ENCODE measurements at regions not wholly inside any gene's neighbourhood (a gene's known extent, or its start where the extent isn't known, plus 50 kb on each side); places are given as distances from the start of the nearest gene placed in this dataset.
"Not testable (repeated sequence)": the region's sequence is repeated elsewhere in the genome, so short reads cannot be mapped to it uniquely, and the experiment has no call there.

DNA sequence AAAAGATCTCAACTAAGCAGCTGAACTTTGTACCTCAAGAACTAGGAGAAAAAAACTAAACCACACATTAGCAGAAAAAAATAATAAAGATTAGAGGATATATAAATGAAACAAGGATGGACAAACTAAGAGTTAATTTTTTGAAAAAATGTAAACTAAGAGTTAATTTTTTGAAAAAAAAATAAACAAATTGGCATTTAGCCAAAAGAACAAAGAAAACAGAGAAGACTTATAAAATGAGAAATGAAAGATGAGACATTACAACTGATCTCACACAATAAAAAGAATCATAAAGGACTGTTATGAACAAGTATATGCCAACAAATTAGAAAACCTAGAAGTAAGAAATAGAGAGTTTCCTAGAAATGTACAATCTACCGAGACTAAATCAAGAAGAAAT, 859.2 kb upstream of the GYPC start:
- no peak for DNase-seq
- H3K9me3 ChIP-seq, result peaks cover 0 to 56% (median 4%) of the 10 kb centered on the region in 11 donors
- H3K4me1 ChIP-seq, result no peaks in the 10 kb centered on the region
- intact Hi-C loops (cut with DNase I), result no loop called here
- 88 to 91% methylated on average over 1 of the region's 1 CpG for WGBS, 2 donors
- no peaks in the 10 kb centered on the region for H3K27me3 ChIP-seq
- no peak overlapping the region for H3K4me3 ChIP-seq
- H3K36me3 ChIP-seq, result no peaks in the 10 kb centered on the region
- no peak for ATAC-seq
- no peak overlapping the region for H3K27ac ChIP-seq
- TF ChIP-seq CTCF (IDR thresholded peaks at IDR 0.05), result no peak

- ATAC-seq, result no peak
These were observed 858.8 kb upstream of the GYPC start for GRCh38 chr2:125797192-125797591.

DNA sequence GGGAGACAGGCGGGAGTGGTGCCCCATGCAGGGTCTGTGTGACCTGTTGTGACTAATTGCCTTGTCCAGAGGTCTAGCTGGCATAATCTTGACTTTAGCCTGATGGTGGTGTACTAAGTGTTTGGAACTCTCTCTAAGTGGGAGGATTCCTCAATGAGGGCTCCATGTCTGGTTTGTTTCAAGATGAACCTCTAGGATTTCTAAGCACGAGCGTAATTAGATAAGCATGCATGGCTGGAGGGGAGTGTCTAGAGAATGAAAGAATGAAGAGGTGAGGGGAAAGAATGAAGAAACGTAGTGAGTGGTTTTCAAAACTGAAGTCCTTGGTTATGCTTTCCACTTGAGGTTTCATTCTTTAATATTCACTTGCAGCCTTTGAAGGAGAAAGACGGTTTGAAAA, 833.2 kb upstream of the GYPC start:
- intact Hi-C loops (cut with DNase I), result no loop called here
- Histone ChIP-seq H3K27ac (no peak overlapping the region), H3K4me1 (no peaks in the 10 kb centered on the region), H3K4me3 (no peak overlapping the region), H3K36me3 (no peaks in the 10 kb centered on the region), H3K9me3 (peaks cover 0 to 15% (median 0%) of the 10 kb centered on the region in 11 donors), H3K27me3 (no peaks in the 10 kb centered on the region)
- no peak for DNase-seq
- ATAC-seq, result no peak
- TF ChIP-seq CTCF (IDR thresholded peaks at IDR 0.05), result no peak
- WGBS, 2 donors, result 38 to 48% methylated on average over 5 of the region's 5 CpGs

More at GRCh38 chr2:125797192-125797591, 858.8 kb upstream of the GYPC start:
- WGBS, 2 donors, result 86 to 88% methylated on average over 2 to 3 of the region's 4 CpGs
- no peak for TF ChIP-seq CTCF (IDR thresholded peaks at IDR 0.05)
- H3K36me3 ChIP-seq, result no peaks in the 10 kb centered on the region
- H3K27me3 ChIP-seq, result no peaks in the 10 kb centered on the region
- no peak overlapping the region for H3K4me3 ChIP-seq
- intact Hi-C loops (cut with DNase I), result no loop called here
- H3K9me3 ChIP-seq, result peaks cover 0 to 56% (median 4%) of the 10 kb centered on the region in 11 donors
- H3K27ac ChIP-seq, result no peak overlapping the region
- DNase-seq, result no peak
- no peaks in the 10 kb centered on the region for H3K4me1 ChIP-seq

GRCh38 chr2:125825781-125826180, 830.2 kb upstream of the GYPC start:
- H3K4me3 ChIP-seq; H3K36me3 ChIP-seq; ATAC-seq; DNase-seq; intact Hi-C loops (cut with DNase I); H3K27me3 ChIP-seq; H3K27ac ChIP-seq; H3K4me1 ChIP-seq: not testable (repeated sequence)
- WGBS, 2 donors, result 85 to 86% methylated on average over 9 of the region's 9 CpGs
- H3K9me3 ChIP-seq, result peaks cover 0 to 20% (median 0%) of the 10 kb centered on the region in 11 donors

DNA sequence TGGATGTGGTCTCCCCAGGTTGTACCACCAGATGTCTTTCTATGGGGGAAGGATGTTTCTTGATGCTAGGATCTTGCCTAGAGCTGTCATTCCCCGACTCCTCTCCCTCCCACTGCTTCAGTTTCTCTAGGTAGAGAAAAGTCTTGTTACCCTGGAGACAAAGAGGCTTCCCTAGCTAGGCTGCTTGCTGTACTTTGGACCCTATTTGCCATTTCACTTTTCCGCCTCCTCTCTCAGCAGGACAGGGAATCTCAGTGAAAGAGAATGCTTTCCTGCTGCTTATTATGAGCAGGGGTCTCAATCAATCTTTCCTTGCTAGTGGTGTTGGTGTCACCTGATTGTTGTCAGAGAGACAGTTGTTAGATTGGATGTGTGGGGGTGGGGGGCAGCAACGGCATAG, 818.8 kb upstream of the GYPC start:
- ATAC-seq (no peak), DNase-seq (no peak)
- Histone ChIP-seq H3K9me3 (peaks cover 0 to 10% (median 0%) of the 10 kb centered on the region in 11 donors), H3K4me1 (no peaks in the 10 kb centered on the region), H3K27me3 (no peaks in the 10 kb centered on the region), H3K4me3 (no peak overlapping the region), H3K27ac (no peak overlapping the region), H3K36me3 (no peaks in the 10 kb centered on the region)
- 55% methylated on average over 3 of the region's 3 CpGs for WGBS, 2 donors
- intact Hi-C loops (cut with DNase I), result no loop called here
- no peak for TF ChIP-seq CTCF (IDR thresholded peaks at IDR 0.05)
